Loucy (cell line): ENCODE measurements at regions not wholly inside any gene's neighbourhood (a gene's known extent, or its start where the extent isn't known, plus 50 kb on each side); places are given as distances from the start of the nearest gene placed in this dataset.

ENCODE experiments used
- H2AFZ ChIP-seq: fragments of 200-600 bp; sonication (generic); 2 replicates; pipeline ENCODE4 v1.6.0; 2016; ENCODE audit warnings: antibody characterized with exemption, mild to moderate bottlenecking, low read length, moderate library complexity
- H3F3A ChIP-seq: fragments of 200-600 bp; 2 replicates; pipeline ENCODE4 v1.6.0; 2016; ENCODE audit warnings: antibody characterized with exemption, low read depth, mild to moderate bottlenecking
- H3K27me3 ChIP-seq: fragments of 200-600 bp; sonication (generic); 2 replicates; pipeline ENCODE4 v1.6.1; 2014; ENCODE audit warnings: low read length, mild to moderate bottlenecking; ENCODE audit not compliant: insufficient read depth, poor library complexity, severe bottlenecking
- H3K36me3 ChIP-seq: fragments of 200-600 bp; sonication (generic); 2 replicates; pipeline ENCODE4 v1.6.1; 2016; ENCODE audit warnings: low read length; ENCODE audit not compliant: insufficient read depth
- H3K4me1 ChIP-seq: fragments of 200-600 bp; sonication (generic); 2 replicates; pipeline ENCODE4 v1.5.1; 2014; ENCODE audit warnings: low read length, mild to moderate bottlenecking; ENCODE audit not compliant: insufficient read depth, poor library complexity, severe bottlenecking
- H3K4me2 ChIP-seq: fragments of 200-600 bp; sonication (generic); 2 replicates; pipeline ENCODE4 v1.6.0; 2014; ENCODE audit warnings: antibody characterized with exemption, low read length, low read depth, mild to moderate bottlenecking; ENCODE audit not compliant: poor library complexity, severe bottlenecking
- H3K4me3 ChIP-seq: fragments of 200-600 bp; sonication (generic); 2 replicates; pipeline ENCODE4 v1.5.1; 2014; ENCODE audit warnings: low read length, mild to moderate bottlenecking, mixed read lengths; ENCODE audit not compliant: poor library complexity, severe bottlenecking
- H3K79me2 ChIP-seq: fragments of 200-600 bp; sonication (generic); 2 replicates; pipeline ENCODE4 v1.6.1; 2014; ENCODE audit warnings: low read length; ENCODE audit not compliant: insufficient read depth
- H3K9ac ChIP-seq: fragments of 200-600 bp; sonication (generic); 2 replicates; pipeline ENCODE4 v1.6.0; 2014; ENCODE audit warnings: mild to moderate bottlenecking, low read depth, low read length, moderate library complexity; ENCODE audit not compliant: poor library complexity, severe bottlenecking
- H3K9me2 ChIP-seq: fragments of 200-600 bp; sonication (generic); replicated peaks from 2 replicates; pipeline ENCODE4 v1.6.1; 2016; ENCODE audit warnings: low read depth, low read length, mixed read lengths
- H3K9me3 ChIP-seq: fragments of 200-600 bp; sonication (generic); 2 replicates; pipeline ENCODE4 v1.6.1; 2014; ENCODE audit warnings: mild to moderate bottlenecking, antibody characterized with exemption, low read length, low read depth; ENCODE audit not compliant: insufficient read depth
- H4K20me1 ChIP-seq: fragments of 200-600 bp; sonication (generic); 2 replicates; pipeline ENCODE4 v1.6.0; 2014; ENCODE audit warnings: antibody characterized with exemption, low read length, mild to moderate bottlenecking; ENCODE audit not compliant: insufficient read depth, poor library complexity, severe bottlenecking
- CTCF ChIP-seq: fragments of 200-600 bp; sonication (generic); conservative IDR thresholded peaks from 2 replicates; pipeline ENCODE4 v1.5.1; 2014; ENCODE audit warnings: mild to moderate bottlenecking, antibody characterized with exemption, low read length
- EZH2phosphoT487 ChIP-seq: fragments of 200-600 bp; IDR thresholded peaks from 2 replicates; pipeline ENCODE4 v1.6.1; 2018; ENCODE audit warnings: antibody characterized with exemption, mild to moderate bottlenecking, moderate library complexity, borderline replicate concordance

- H3F3A ChIP-seq: no peaks in the 10 kb centered on the region
- H4K20me1 ChIP-seq: no peaks in the 10 kb centered on the region
- no peak overlapping the region for H3K9ac ChIP-seq
- no peaks in the 10 kb centered on the region for H3K79me2 ChIP-seq
- no peak overlapping the region for H2AFZ ChIP-seq
- H3K9me2 ChIP-seq: no peaks in the 10 kb centered on the region
- no peaks in the 10 kb centered on the region for H3K27me3 ChIP-seq
- no peaks in the 10 kb centered on the region for H3K36me3 ChIP-seq
- no peak overlapping the region for H3K4me2 ChIP-seq
- H3K4me3 ChIP-seq: no peak overlapping the region
- H3K9me3 ChIP-seq: no peaks in the 10 kb centered on the region
- no peak for TF ChIP-seq CTCF
- no peak for TF ChIP-seq EZH2phosphoT487
- H3K4me1 ChIP-seq: no peaks in the 10 kb centered on the region
Observed at GRCh38 chr10:31754803-31755624, 173.6 kb downstream of the ARHGAP12 start.

GRCh38 chr10:31753681-31754080 lies 174.9 kb downstream of the ARHGAP12 start:
- TF ChIP-seq EZH2phosphoT487 (no peak), CTCF (no peak)
- H3K4me2 ChIP-seq: no peak overlapping the region
- H2AFZ ChIP-seq: no peak overlapping the region
- H3K36me3 ChIP-seq: no peaks in the 10 kb centered on the region
- no peaks in the 10 kb centered on the region for H3K9me3 ChIP-seq
- no peak overlapping the region for H3K9ac ChIP-seq
- H3K4me1 ChIP-seq: no peaks in the 10 kb centered on the region
- no peaks in the 10 kb centered on the region for H3K9me2 ChIP-seq
- H3K4me3 ChIP-seq: no peak overlapping the region
- H3F3A ChIP-seq: no peaks in the 10 kb centered on the region
- H3K27me3 ChIP-seq: no peaks in the 10 kb centered on the region
- no peaks in the 10 kb centered on the region for H4K20me1 ChIP-seq
- no peaks in the 10 kb centered on the region for H3K79me2 ChIP-seq

- no peaks in the 10 kb centered on the region for H3F3A ChIP-seq
- H3K36me3 ChIP-seq: no peaks in the 10 kb centered on the region
- H4K20me1 ChIP-seq: no peaks in the 10 kb centered on the region
- no peaks in the 10 kb centered on the region for H3K27me3 ChIP-seq
- H3K9me2 ChIP-seq: no peaks in the 10 kb centered on the region
- no peaks in the 10 kb centered on the region for H3K79me2 ChIP-seq
- no peak for TF ChIP-seq EZH2phosphoT487
- TF ChIP-seq CTCF: no peak
- H3K4me1 ChIP-seq: no peaks in the 10 kb centered on the region
- H3K9ac ChIP-seq: no peak overlapping the region
- no peaks in the 10 kb centered on the region for H3K9me3 ChIP-seq
- H3K4me3 ChIP-seq: no peak overlapping the region
- no peak overlapping the region for H2AFZ ChIP-seq
- no peak overlapping the region for H3K4me2 ChIP-seq
Observed at GRCh38 chr10:31752170-31752569, 176.5 kb downstream of the ARHGAP12 start.
